Inflammatory macrophage treated with lipopolysaccharide for 4 hours (primary cell): ENCODE measurements at regions not wholly inside any gene's neighbourhood (a gene's known extent, or its start where the extent isn't known, plus 50 kb on each side); places are given as distances from the start of the nearest gene placed in this dataset.
"Not testable (repeated sequence)": the region's sequence is repeated elsewhere in the genome, so short reads cannot be mapped to it uniquely, and the experiment has no call there.

Experiments used
- DNase-seq: peaks from one replicate; pipeline ENCODE4 v3.0.0-alpha.2; 2020

GRCh38 chr2:121818546-121818945, 63.1 kb downstream of the TSN start:
- DNase-seq, result no peak

- no peak for DNase-seq
Measured at GRCh38 chr2:121819846-121820245, 64.4 kb downstream of the TSN start.

GRCh38 chr2:121821476-121822158, 66.2 kb downstream of the TSN start:
- DNase-seq, result no peak

- no peak for DNase-seq
Measured at GRCh38 chr2:121824264-121824663, 68.8 kb downstream of the TSN start.

- no peak for DNase-seq
Measured at GRCh38 chr2:121825003-121825950, 69.8 kb downstream of the TSN start.

GRCh38 chr2:121826036-121826435, 70.6 kb downstream of the TSN start:
- DNase-seq, result no peak

GRCh38 chr2:121828281-121828731, 72.9 kb downstream of the TSN start:
- no peak for DNase-seq

GRCh38 chr2:121830809-121831208, 75.4 kb downstream of the TSN start:
- DNase-seq, result no peak

GRCh38 chr2:121831841-121832240, 76.4 kb downstream of the TSN start:
- no peak for DNase-seq

- no peak for DNase-seq
Measured at GRCh38 chr2:121832412-121833357, 77.2 kb downstream of the TSN start.

GRCh38 chr2:121833358-121833723, 77.9 kb downstream of the TSN start:
- DNase-seq, result no peak

GRCh38 chr2:121836611-121837010, 81.2 kb downstream of the TSN start:
- DNase-seq, result no peak

GRCh38 chr2:121837591-121837990, 82.1 kb downstream of the TSN start:
- no peak for DNase-seq

- no peak for DNase-seq
Measured at GRCh38 chr2:121838551-121838950, 83.1 kb downstream of the TSN start.

GRCh38 chr2:121839584-121839983, 84.1 kb downstream of the TSN start:
- no peak for DNase-seq

- DNase-seq, result no peak
Measured at GRCh38 chr2:121849236-121849635, 93.8 kb downstream of the TSN start.

GRCh38 chr2:121853149-121853548, 97.7 kb downstream of the TSN start:
- not testable (repeated sequence) for DNase-seq

GRCh38 chr2:121855510-121855909, 100.1 kb downstream of the TSN start:
- no peak for DNase-seq

- DNase-seq, result no peak
Measured at GRCh38 chr2:121856360-121856759, 100.9 kb downstream of the TSN start.

- no peak for DNase-seq
Measured at GRCh38 chr2:121858369-121858768, 102.9 kb downstream of the TSN start.

- DNase-seq, result no peak
Measured at GRCh38 chr2:121858847-121859246, 103.4 kb downstream of the TSN start.

GRCh38 chr2:121860033-121860757, 104.7 kb downstream of the TSN start:
- DNase-seq, result no peak
